IMR-90 (cell line): ENCODE measurements at regions not wholly inside any gene's neighbourhood (a gene's known extent, or its start where the extent isn't known, plus 50 kb on each side); places are given as distances from the start of the nearest gene placed in this dataset.

Experiments used
- ATAC-seq: fragments of 200-7000 bp; cut with Tn5 transposase; 2 replicates; pipeline ENCODE4 v1.9.1; 2020; ENCODE audit warnings: low read depth, mild to moderate bottlenecking, moderate library complexity
- BruUV-seq: library from RNA; stranded (reverse); fragments of 400-500 nt; replicated peaks from 2 replicates; lab custom pipeline; 2021; lab: Mats Ljungman, UMichigan
- CTCF ChIA-PET: fragments of 300-600 bp; formaldehyde crosslinking; extraction: SDS; loops from one replicate; lab custom pipeline; 2021; ENCODE audit warnings: antibody characterized with exemption; lab: Yijun Ruan, JAX
- POLR2A ChIA-PET: fragments of 300-600 bp; sonication (Branson Sonifier 250); formaldehyde crosslinking; loops from one replicate; lab custom pipeline; 2022; ENCODE audit warnings: antibody characterized with exemption; ENCODE audit not compliant: unreplicated experiment; lab: Charles Lee
- DNase-seq: peaks from one replicate; pipeline ENCODE4 v3.0.0; 2013
- H2AFZ ChIP-seq: replicated peaks from 2 replicates; pipeline ENCODE3; 2013; ENCODE audit warnings: low read length, mild to moderate bottlenecking; ENCODE audit not compliant: poor library complexity
- H2AK5ac ChIP-seq: 2 replicates; pipeline ENCODE4 v1.6.1; 2013; ENCODE audit warnings: low read depth, low read length, inconsistent platforms
- H2AK9ac ChIP-seq: replicated peaks from 2 replicates; pipeline ENCODE3; 2013; ENCODE audit warnings: mild to moderate bottlenecking, low read depth, low read length, moderate library complexity; ENCODE audit not compliant: poor library complexity
- H2BK120ac ChIP-seq: 2 replicates; pipeline ENCODE4 v1.6.1; 2013; ENCODE audit warnings: low read depth, low read length, inconsistent platforms
- H2BK15ac ChIP-seq: 3 replicates; pipeline ENCODE4 v1.6.1; 2013; ENCODE audit warnings: low read depth, low read length, inconsistent platforms
- H2BK20ac ChIP-seq: 2 replicates; pipeline ENCODE4 v1.6.1; 2013; ENCODE audit warnings: low read depth, mild to moderate bottlenecking, inconsistent platforms, low read length, moderate library complexity
- H2BK5ac ChIP-seq: 2 replicates; pipeline ENCODE4 v1.6.1; 2013; ENCODE audit warnings: mild to moderate bottlenecking, low read depth, low read length, inconsistent platforms; ENCODE audit not compliant: poor library complexity, severe bottlenecking
- H3K14ac ChIP-seq: replicated peaks from 2 replicates; pipeline ENCODE4 v1.6.1; 2013; ENCODE audit warnings: low read depth, low read length, inconsistent platforms
- H3K18ac ChIP-seq: 2 replicates; pipeline ENCODE4 v1.6.1; 2013; ENCODE audit warnings: low read depth, low read length, control low read depth
- H3K23ac ChIP-seq: 2 replicates; pipeline ENCODE4 v1.6.1; 2013; ENCODE audit warnings: low read depth, low read length, inconsistent platforms
- H3K27ac ChIP-seq: 2 replicates; pipeline ENCODE4 v1.5.1; 2013; ENCODE audit warnings: mild to moderate bottlenecking, control low read depth, low read length; ENCODE audit not compliant: insufficient read depth
- H3K27me3 ChIP-seq: 2 replicates; pipeline ENCODE4 v1.6.1; 2013; ENCODE audit warnings: low read length; ENCODE audit not compliant: control insufficient read depth, insufficient read depth
- H3K36me3 ChIP-seq: 2 replicates; pipeline ENCODE4 v1.6.1; 2013; ENCODE audit warnings: low read length, mixed read lengths; ENCODE audit not compliant: control insufficient read depth, insufficient read depth
- H3K4ac ChIP-seq: 2 replicates; pipeline ENCODE4 v1.6.1; 2013; ENCODE audit warnings: low read depth, low read length, inconsistent platforms
- H3K4me1 ChIP-seq: 2 replicates; pipeline ENCODE4 v1.6.1; 2013; ENCODE audit warnings: low read length, mixed read lengths; ENCODE audit not compliant: control insufficient read depth, insufficient read depth
- H3K4me2 ChIP-seq: 2 replicates; pipeline ENCODE4 v1.6.1; 2013; ENCODE audit warnings: low read depth, mild to moderate bottlenecking, control low read depth, low read length, moderate library complexity
- H3K4me3 ChIP-seq: 2 replicates; pipeline ENCODE4 v1.5.1; 2013; ENCODE audit warnings: low read depth, mild to moderate bottlenecking, control low read depth, low read length, moderate library complexity; ENCODE audit not compliant: insufficient read depth
- H3K56ac ChIP-seq: 2 replicates; pipeline ENCODE4 v1.6.1; 2013; ENCODE audit warnings: low read length, inconsistent platforms; ENCODE audit not compliant: insufficient read depth; ENCODE audit errors: extremely low read depth
- H3K79me1 ChIP-seq, 2 experiments: 2 replicates each; pipeline ENCODE4 v1.6.1; 2013; ENCODE audit warnings: low read length in 2 of 2, inconsistent platforms in 1 of 2, low read depth in 1 of 2
- H3K9ac ChIP-seq: 2 replicates; pipeline ENCODE4 v1.6.1; 2013; ENCODE audit warnings: low read depth, low read length, control low read depth
- H3K9me1 ChIP-seq: 2 replicates; pipeline ENCODE4 v1.6.1; 2013; ENCODE audit warnings: low read length, inconsistent platforms; ENCODE audit not compliant: insufficient read depth
- H3K9me3 ChIP-seq: 2 replicates; pipeline ENCODE4 v1.6.1; 2013; ENCODE audit warnings: low read length; ENCODE audit not compliant: control insufficient read depth, insufficient read depth
- H4K20me1 ChIP-seq: 2 replicates; pipeline ENCODE4 v1.6.1; 2013; ENCODE audit warnings: low read length, inconsistent platforms; ENCODE audit not compliant: insufficient read depth
- H4K5ac ChIP-seq: 2 replicates; pipeline ENCODE4 v1.6.1; 2013; ENCODE audit warnings: mild to moderate bottlenecking, low read depth, low read length, control low read depth
- H4K8ac ChIP-seq, 2 experiments: 2 replicates each; pipeline ENCODE4 v1.6.1; 2013; ENCODE audit warnings: low read depth in 2 of 2, low read length in 2 of 2, control low read depth in 1 of 2, inconsistent platforms in 1 of 2
- H4K91ac ChIP-seq: 2 replicates; pipeline ENCODE4 v1.6.1; 2013; ENCODE audit warnings: low read depth, low read length, inconsistent platforms; ENCODE audit not compliant: insufficient read depth
- BHLHE40 ChIP-seq: fragments of 150-350 bp; IDR thresholded peaks from 2 replicates; pipeline ENCODE4 v1.6.1; 2016; ENCODE audit warnings: mild to moderate bottlenecking, low read depth, low read length
- FOS ChIP-seq: fragments of 150-350 bp; IDR thresholded peaks from 2 replicates; pipeline ENCODE4 v1.6.1; 2016; ENCODE audit warnings: low read depth, low read length
- NFE2L2 ChIP-seq: fragments of 150-350 bp; IDR thresholded peaks from 2 replicates; pipeline ENCODE4 v1.6.1; 2016; ENCODE audit warnings: low read depth, mild to moderate bottlenecking, low read length
- POLR2A ChIP-seq: IDR thresholded peaks from 2 replicates; pipeline ENCODE4 v1.6.1; 2012; ENCODE audit warnings: mild to moderate bottlenecking, low read depth, low read length
- RAD21 ChIP-seq: IDR thresholded peaks from 2 replicates; pipeline ENCODE4 v1.6.1; 2012; ENCODE audit warnings: low read length, improper control_type of control experiment
- RCOR1 ChIP-seq: IDR thresholded peaks from 2 replicates; pipeline ENCODE4 v1.6.1; 2012; ENCODE audit warnings: mild to moderate bottlenecking, low read length, improper control_type of control experiment; ENCODE audit not compliant: insufficient replicate concordance
- SMC3 ChIP-seq: fragments of 150-350 bp; IDR thresholded peaks from 2 replicates; pipeline ENCODE4 v1.6.1; 2016; ENCODE audit warnings: low read depth, mild to moderate bottlenecking, antibody characterized with exemption, low read length, moderate library complexity
- USF2 ChIP-seq: fragments of 150-350 bp; IDR thresholded peaks from 2 replicates; pipeline ENCODE4 v1.6.1; 2017; ENCODE audit warnings: mild to moderate bottlenecking, antibody characterized with exemption, low read length, low read depth
- WGBS, 2 experiments: methylation state at CpG; one replicate each; pipeline versions ENCODE4 v1.1.5 to v1.1.7; 2013; ENCODE audit warnings: missing lambda C conversion rate in 2 of 2; ENCODE audit not compliant: insufficient read length in 1 of 2; ENCODE audit errors: extremely low coverage in 2 of 2; 5-methylcytosine and 5-hydroxymethylcytosine counted together
- dilution Hi-C: fragments of 300-500 bp; cut with HindIII; formaldehyde crosslinking; loops from one replicate; pipeline ENCODE4 v1.14.3; 2018; ENCODE audit warnings: low sequenced_read_pairs; ENCODE audit not compliant: unreplicated experiment
- in situ Hi-C: fragments of 300-500 bp; cut with MboI; formaldehyde crosslinking; loops from 3 replicates; pipeline ENCODE4 v1.14.3; 2019; ENCODE audit warnings: low sequenced_read_pairs, inconsistent platforms, mixed read lengths
- intact Hi-C: fragments of 100-400 bp; cut with micrococcal nuclease; formaldehyde crosslinking; loops from 2 replicates; pipeline ENCODE4 v1.10.0; 2022

DNA sequence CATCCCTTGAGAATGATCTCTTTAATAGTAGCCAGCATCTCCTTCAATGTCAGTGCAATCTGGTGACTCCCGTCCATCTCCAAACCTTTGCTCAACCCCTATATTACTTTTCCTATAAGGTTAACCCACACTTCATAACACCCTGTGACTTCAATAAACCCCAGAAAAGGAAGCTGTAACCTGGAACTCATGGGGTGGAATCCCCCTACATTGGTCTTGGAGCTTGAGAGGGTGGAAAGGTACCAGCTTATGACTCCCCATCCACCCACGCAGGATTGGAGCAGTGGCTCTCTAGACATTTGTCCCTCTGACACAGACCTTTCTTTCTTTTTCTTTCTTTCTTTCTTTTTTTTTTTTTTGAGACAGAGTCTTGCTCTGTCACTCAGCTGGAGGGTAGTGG is 54.7 kb upstream of the ZFR start:
- Histone ChIP-seq H3K9me3 (no peaks in the 10 kb centered on the region), H3K79me1 (no peaks in the 10 kb centered on the region), H2BK5ac (no peak overlapping the region), H3K27ac (no peak overlapping the region), H3K9me1 (no peaks in the 10 kb centered on the region), H2AFZ (no peak overlapping the region), H2BK20ac (no peak overlapping the region), H3K56ac (no peak overlapping the region), H3K36me3 (no peaks in the 10 kb centered on the region), H3K4me1 (peaks cover 2% of the 10 kb centered on the region; the same call in 1 of the 2 replicates), H3K4ac (no peak overlapping the region), H3K14ac (no peak overlapping the region), H3K9ac (no peak overlapping the region), H2AK5ac (no peak overlapping the region), H2BK15ac (no peak overlapping the region), H2AK9ac (no peak overlapping the region), H4K91ac (no peak overlapping the region), H3K18ac (no peak overlapping the region), H3K4me3 (no peak overlapping the region), H3K27me3 (peaks cover 9% of the 10 kb centered on the region; the same call in 1 of the 2 replicates), H4K20me1 (no peaks in the 10 kb centered on the region), H4K5ac (no peak overlapping the region), H3K4me2 (no peak overlapping the region), H2BK120ac (no peak overlapping the region), H3K23ac (no peak overlapping the region), H4K8ac (no peak overlapping the region)
- no peak for DNase-seq
- POLR2A ChIA-PET, result no interaction called here
- no peak for TF ChIP-seq USF2
- no peak for TF ChIP-seq RAD21
- no peak for TF ChIP-seq RCOR1
- no peak for TF ChIP-seq POLR2A
- no peak for TF ChIP-seq FOS
- TF ChIP-seq BHLHE40, result no peak
- no peak for TF ChIP-seq SMC3
- no peak for TF ChIP-seq NFE2L2
- WGBS, 2 experiments, result 83% methylated on average over 1 of the region's 2 CpGs; no CpG with 5 or more reads in 1 of the 2 experiments
- intact Hi-C loops (no loop called here), in situ Hi-C loops (loop anchor here (25.0 kb wide), 1 partner anchor 688 kb away; no protein-coding TSS in a partner anchor), dilution Hi-C loops (no loop called here)
- no peak for ATAC-seq
- BruUV-seq, result no TSS peak
- CTCF ChIA-PET, result interaction anchor here (1.3 to 1.5 kb wide), 2 partner anchors 10 to 91 kb away, joined by 3 to 4 read pairs; no protein-coding TSS in a partner anchor
